Body of pancreas (tissue), 4 donors: ENCODE measurements at regions not wholly inside any gene's neighbourhood (a gene's known extent, or its start where the extent isn't known, plus 50 kb on each side); places are given as distances from the start of the nearest gene placed in this dataset.

Experiments
- CTCF ChIP-seq, 7 experiments: fragments of 450-650 bp in 4 of 7; fragments of 200-600 bp in 3 of 7; sonication (generic) in 3 of 7; IDR thresholded peaks; one replicate each; pipeline ENCODE4 v1.5.1; 2016 to 2019; ENCODE audit warnings: antibody characterized with exemption in 7 of 7
- POLR2A ChIP-seq, 3 donors: fragments of 450-650 bp; IDR thresholded peaks; one replicate each; pipeline ENCODE4 v1.6.1; 2016; ENCODE audit warnings: antibody characterized with exemption in 3 of 3, mild to moderate bottlenecking in 2 of 3

- TF ChIP-seq CTCF (IDR thresholded peaks at IDR 0.05) (no peak), POLR2A (IDR thresholded peaks at IDR 0.05) (no peak)
Measured at GRCh38 chr18:78582181-78582709, 397.4 kb upstream of the SALL3 start.
